HepG2 (cell line): ENCODE measurements at regions not wholly inside any gene's neighbourhood (a gene's known extent, or its start where the extent isn't known, plus 50 kb on each side); places are given as distances from the start of the nearest gene placed in this dataset.

ENCODE experiments used
- ADNP ChIP-seq: sonication (generic); formaldehyde crosslinking; IDR thresholded peaks from 2 replicates; pipeline ENCODE4 v1.4.0; 2020; ENCODE audit warnings: missing genetic modification reagents
- BCL3 ChIP-seq: sonication (generic); formaldehyde crosslinking; IDR thresholded peaks from 2 replicates; pipeline ENCODE4 v1.5.1; 2020; ENCODE audit warnings: mild to moderate bottlenecking, missing genetic modification reagents, moderate library complexity
- CTCF ChIP-seq: sonication (generic); formaldehyde crosslinking; IDR thresholded peaks from 2 replicates; pipeline ENCODE4 v1.5.0; 2020; ENCODE audit warnings: mild to moderate bottlenecking, missing genetic modification reagents, moderate library complexity
- MED13 ChIP-seq: sonication (generic); formaldehyde crosslinking; IDR thresholded peaks from 2 replicates; pipeline ENCODE4 v1.5.0; 2020; ENCODE audit warnings: missing genetic modification reagents
- MTA3 ChIP-seq: sonication (generic); formaldehyde crosslinking; IDR thresholded peaks from 2 replicates; pipeline ENCODE4 v1.4.0; 2020; ENCODE audit warnings: missing genetic modification reagents
- NPAS2 ChIP-seq: sonication (generic); formaldehyde crosslinking; IDR thresholded peaks from 2 replicates; pipeline ENCODE4 v1.8.0; 2022; ENCODE audit warnings: mild to moderate bottlenecking, missing genetic modification reagents, borderline replicate concordance
- PRDM10 ChIP-seq: sonication (generic); formaldehyde crosslinking; IDR thresholded peaks from 2 replicates; pipeline ENCODE4 v1.4.0; 2020; ENCODE audit warnings: low read depth, missing genetic modification reagents
- RAD21 ChIP-seq: fragments of 450-650 bp; formaldehyde crosslinking; IDR thresholded peaks from 2 replicates; pipeline ENCODE4 v1.5.0; 2020; ENCODE audit warnings: mild to moderate bottlenecking
- TBL1XR1 ChIP-seq: fragments of 150-350 bp; IDR thresholded peaks from 2 replicates; pipeline ENCODE4 v1.6.1; 2014; ENCODE audit warnings: borderline replicate concordance, low read length; ENCODE audit not compliant: partially characterized antibody
- ZBTB3 ChIP-seq: sonication (generic); formaldehyde crosslinking; IDR thresholded peaks from 2 replicates; pipeline ENCODE4 v1.4.0; 2020; ENCODE audit warnings: low read depth, mild to moderate bottlenecking, moderate library complexity, missing genetic modification reagents, borderline replicate concordance
- ZBTB33 ChIP-seq: sonication (generic); formaldehyde crosslinking; IDR thresholded peaks from 2 replicates; pipeline ENCODE4 v1.4.0; 2020; ENCODE audit warnings: missing genetic modification reagents
- ZNF143 ChIP-seq: sonication (generic); formaldehyde crosslinking; IDR thresholded peaks from 2 replicates; pipeline ENCODE4 v1.4.0; 2020; ENCODE audit warnings: missing genetic modification reagents
- ZNF510 ChIP-seq: sonication (generic); formaldehyde crosslinking; IDR thresholded peaks from 2 replicates; pipeline ENCODE4 v1.4.0; 2020; ENCODE audit warnings: low read depth, mild to moderate bottlenecking, missing genetic modification reagents
- ZNF580 ChIP-seq: IDR thresholded peaks from 2 replicates; pipeline ENCODE4 v1.6.1; 2016; ENCODE audit warnings: low read depth, borderline replicate concordance

- TF ChIP-seq MED13 (CRISPR knock-in tag) (no peak), BCL3 (CRISPR knock-in tag) (no peak), TBL1XR1 (no peak), NPAS2 (CRISPR knock-in tag) (no peak), CTCF (no peak), ZBTB33 (no peak), RAD21 (no peak), MTA3 (CRISPR knock-in tag) (no peak), ZNF143 (no peak), ADNP (CRISPR knock-in tag) (no peak), PRDM10 (CRISPR knock-in tag) (no peak), ZBTB3 (CRISPR knock-in tag) (no peak), ZNF510 (no peak), ZNF580 (CRISPR knock-in tag) (no peak)
These were observed 66.1 kb upstream of the HS3ST4 start for GRCh38 chr16:25625620-25626019.
